ENCODE measurements at regions not wholly inside any gene's neighbourhood (a gene's known extent, or its start where the extent isn't known, plus 50 kb on each side); places are given as distances from the start of the nearest gene placed in this dataset.

DNA sequence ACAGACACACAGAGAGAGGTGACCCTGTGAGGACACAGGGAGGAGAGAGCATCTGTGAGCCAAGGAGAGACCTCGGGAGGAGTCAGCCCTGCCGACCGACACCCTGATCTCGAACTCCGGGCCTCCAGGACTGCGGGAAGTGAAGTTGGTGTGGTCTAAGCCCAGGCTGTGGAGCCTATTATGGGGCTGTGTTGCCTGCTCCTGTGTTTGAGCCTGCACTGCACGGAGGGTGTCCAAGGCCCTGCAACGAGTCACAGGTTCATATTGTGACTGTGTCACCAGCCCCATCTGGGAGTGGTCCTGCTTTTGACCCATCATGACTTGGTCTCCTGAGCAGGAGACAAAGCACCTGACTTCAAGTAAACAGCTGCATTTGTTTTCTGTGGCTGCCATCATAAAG, 186.0 kb upstream of the AJAP1 start:
- no peak overlapping the region for H3K27ac ChIP-seq
- intact Hi-C loops (cut with DNase I) = no loop called here
- H3K4me3 ChIP-seq = no peak overlapping the region
- H3K27me3 ChIP-seq = no peaks in the 10 kb centered on the region
- no peaks in the 10 kb centered on the region for H3K4me1 ChIP-seq
- TF ChIP-seq CTCF (IDR thresholded peaks at IDR 0.05) = no peak
- H3K36me3 ChIP-seq = no peaks in the 10 kb centered on the region
- DNase-seq (no peak), ATAC-seq (no peak)
- H3K9me3 ChIP-seq = no peaks in the 10 kb centered on the region

GRCh38 chr1:4468804-4469514, 185.4 kb upstream of the AJAP1 start:
- intact Hi-C loops (cut with DNase I) = no loop called here
- TF ChIP-seq CTCF (IDR thresholded peaks at IDR 0.05) = no peak
- H3K4me3 ChIP-seq = no peak overlapping the region

GRCh38 chr1:4476394-4476793, 178.0 kb upstream of the AJAP1 start:
- Histone ChIP-seq H3K9me3 (no peaks in the 10 kb centered on the region), H3K27ac (no peak overlapping the region), H3K27me3 (no peaks in the 10 kb centered on the region), H3K4me1 (no peaks in the 10 kb centered on the region), H3K4me3 (no peak overlapping the region), H3K36me3 (no peaks in the 10 kb centered on the region)
- no peak for TF ChIP-seq CTCF (IDR thresholded peaks at IDR 0.05)
- intact Hi-C loops (cut with DNase I) = no loop called here
- ATAC-seq (no peak), DNase-seq (no peak)

More at GRCh38 chr1:4468804-4469514, 185.4 kb upstream of the AJAP1 start:
- Histone ChIP-seq H3K36me3 (no peaks in the 10 kb centered on the region), H3K4me1 (no peaks in the 10 kb centered on the region), H3K9me3 (no peaks in the 10 kb centered on the region), H3K27ac (no peak overlapping the region), H3K27me3 (no peaks in the 10 kb centered on the region)
- ATAC-seq = no peak
- no peak for DNase-seq

GRCh38 chr1:4481451-4481850, 173.0 kb upstream of the AJAP1 start:
- no peaks in the 10 kb centered on the region for H3K9me3 ChIP-seq
- no peaks in the 10 kb centered on the region for H3K36me3 ChIP-seq
- H3K27ac ChIP-seq = no peak overlapping the region
- peak; percentile 56 for DNase-seq
- intact Hi-C loops (cut with DNase I) = no loop called here
- TF ChIP-seq CTCF (IDR thresholded peaks at IDR 0.05) = no peak
- H3K4me1 ChIP-seq = no peaks in the 10 kb centered on the region
- no peak for ATAC-seq
- H3K27me3 ChIP-seq = no peaks in the 10 kb centered on the region
- H3K4me3 ChIP-seq = no peak overlapping the region

- DNase-seq (peak; percentile 49), ATAC-seq (no peak)
Observed at GRCh38 chr1:4482526-4482925, 171.9 kb upstream of the AJAP1 start.

More at GRCh38 chr1:4482526-4482925, 171.9 kb upstream of the AJAP1 start:
- no peaks in the 10 kb centered on the region for H3K27me3 ChIP-seq
- TF ChIP-seq CTCF (IDR thresholded peaks at IDR 0.05) = no peak
- no peaks in the 10 kb centered on the region for H3K9me3 ChIP-seq
- intact Hi-C loops (cut with DNase I) = no loop called here
- no peak overlapping the region for H3K27ac ChIP-seq
- H3K4me3 ChIP-seq = no peak overlapping the region
- H3K4me1 ChIP-seq = no peaks in the 10 kb centered on the region
- H3K36me3 ChIP-seq = no peaks in the 10 kb centered on the region
